UCSD-AML1 (cell line): ENCODE measurements at regions not wholly inside any gene's neighbourhood (a gene's known extent, or its start where the extent isn't known, plus 50 kb on each side); places are given as distances from the start of the nearest gene placed in this dataset.
"Not testable (repeated sequence)": the region's sequence is repeated elsewhere in the genome, so short reads cannot be mapped to it uniquely, and the experiment has no call there.

ENCODE experiments used
- DNase-seq: peaks from one replicate; lab custom pipeline; 2025; ENCODE audit not compliant: unreplicated experiment; lab: John Stamatoyannopoulos, UW

DNA sequence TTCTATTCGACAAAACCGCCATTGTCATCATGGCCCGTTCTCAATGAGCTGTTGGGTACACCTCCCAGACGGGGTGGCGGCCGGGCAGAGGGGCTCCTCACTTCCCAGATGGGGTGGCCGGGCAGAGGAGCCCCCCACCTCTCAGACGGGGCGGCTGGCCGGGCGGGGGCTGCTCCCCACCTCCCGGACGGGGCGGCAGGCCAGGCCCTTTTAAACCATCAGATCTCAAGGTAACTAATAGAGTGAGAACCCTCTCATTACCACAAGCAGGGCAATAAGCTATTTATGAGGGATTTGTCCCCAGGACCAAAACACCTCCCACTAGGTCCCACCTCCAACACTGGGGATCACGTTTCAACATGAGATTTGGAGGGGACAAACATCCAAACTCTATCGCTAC is 571.5 kb downstream of the INSC start:
- not testable (repeated sequence) for DNase-seq

GRCh38 chr11:15687342-15687741 is 572.6 kb downstream of the INSC start:
- DNase-seq: no peak

- DNase-seq: no peak
These were observed 573.6 kb downstream of the INSC start for GRCh38 chr11:15688351-15688792.

GRCh38 chr11:15690320-15690719 is 575.6 kb downstream of the INSC start:
- no peak for DNase-seq

GRCh38 chr11:15692739-15693138 is 578.0 kb downstream of the INSC start:
- DNase-seq: no peak

- DNase-seq: no peak
These were observed 580.5 kb downstream of the INSC start for GRCh38 chr11:15695096-15695721.

DNA sequence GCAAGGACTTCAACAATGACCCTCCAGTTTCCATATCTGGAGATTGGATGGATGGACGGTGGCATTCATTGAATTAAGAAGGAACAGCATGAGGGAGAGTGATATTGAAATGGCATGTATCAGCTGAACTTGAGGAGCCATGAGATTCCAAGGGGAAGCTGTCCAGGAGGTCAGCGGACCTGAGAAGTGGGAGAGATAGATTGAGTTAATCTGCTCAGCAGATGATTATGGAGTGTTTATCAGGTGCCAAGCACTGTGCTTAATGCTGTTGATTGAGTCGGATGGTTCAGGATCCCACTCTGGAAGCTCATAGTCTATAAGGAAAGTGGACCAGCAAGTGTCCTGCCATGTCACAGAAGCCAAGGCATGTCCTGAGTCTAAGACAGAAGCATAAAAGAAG is 581.3 kb downstream of the INSC start:
- DNase-seq: no peak

DNA sequence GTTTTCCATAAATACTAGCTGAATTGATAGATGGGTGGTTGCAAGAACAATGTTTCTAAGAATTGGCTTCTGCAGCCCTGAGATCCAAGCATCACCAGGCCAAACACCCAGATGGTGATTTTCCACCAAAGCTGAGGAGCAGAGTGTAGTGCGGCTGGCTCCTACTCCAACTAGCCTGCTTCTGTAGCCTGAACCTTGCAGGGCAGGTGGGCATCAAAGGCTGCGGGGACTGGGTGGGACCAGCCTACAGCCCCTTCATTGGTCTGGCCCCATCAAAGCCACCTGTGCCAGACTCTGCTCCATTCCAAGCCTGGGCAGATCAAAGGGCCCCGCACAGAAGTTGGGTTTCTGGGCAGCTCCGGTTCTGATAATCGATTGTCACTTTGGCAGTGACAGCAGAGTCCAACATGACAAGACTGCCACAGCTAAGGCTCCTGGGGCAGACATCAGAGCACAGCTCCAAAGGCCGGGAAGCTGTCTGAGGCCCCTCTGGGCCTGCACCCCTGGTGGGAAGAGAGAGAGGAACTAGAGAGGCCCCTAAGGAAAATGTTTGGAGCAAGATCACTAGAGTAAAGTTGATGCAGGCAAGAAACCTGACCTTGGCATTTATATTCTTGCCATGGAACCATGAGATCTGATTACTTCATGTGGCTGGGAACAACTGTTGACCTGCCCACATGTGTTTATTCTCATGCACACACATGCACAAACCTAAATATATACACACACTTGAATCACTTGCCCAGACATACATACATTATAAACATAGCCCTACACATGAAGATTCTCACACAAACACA is 582.9 kb downstream of the INSC start:
- no peak for DNase-seq

DNA sequence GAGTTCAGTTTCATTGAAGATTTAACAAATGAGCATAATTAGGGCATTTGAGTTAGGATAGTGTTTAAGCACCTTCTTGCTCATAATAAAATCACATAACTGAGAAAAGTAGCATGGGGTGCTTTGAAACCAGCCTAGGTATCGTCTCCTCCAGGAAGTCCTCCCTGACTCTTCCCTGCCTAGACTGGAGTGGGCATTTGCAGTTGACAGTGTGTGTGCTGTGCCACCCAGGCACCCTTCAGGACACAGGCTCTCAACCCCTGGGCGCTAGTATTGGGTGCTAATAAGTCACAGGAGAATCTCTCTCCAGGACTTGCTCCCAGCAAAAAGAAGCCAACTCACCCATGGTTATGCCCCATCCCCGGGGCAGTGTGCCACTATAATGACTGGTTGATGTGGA is 584.1 kb downstream of the INSC start:
- DNase-seq: no peak

DNA sequence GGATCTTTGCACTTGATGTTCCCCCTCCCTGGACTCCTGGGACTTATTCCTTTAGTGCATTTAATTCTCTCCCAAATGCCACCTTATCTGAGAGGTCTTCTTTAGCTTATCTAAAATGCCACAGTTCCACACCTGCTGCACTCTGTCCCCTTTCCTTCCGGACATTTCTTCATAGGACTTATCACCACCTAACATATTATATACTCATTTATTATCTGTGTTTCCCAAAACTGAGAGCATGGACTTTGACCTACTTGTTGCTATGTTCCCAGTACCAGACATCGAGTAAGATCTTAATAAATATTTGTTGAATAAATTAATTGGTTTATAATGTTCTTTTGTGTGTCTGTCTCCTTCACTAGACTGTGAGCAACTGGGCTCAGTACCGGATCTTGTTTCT is 585.3 kb downstream of the INSC start:
- no peak for DNase-seq

DNA sequence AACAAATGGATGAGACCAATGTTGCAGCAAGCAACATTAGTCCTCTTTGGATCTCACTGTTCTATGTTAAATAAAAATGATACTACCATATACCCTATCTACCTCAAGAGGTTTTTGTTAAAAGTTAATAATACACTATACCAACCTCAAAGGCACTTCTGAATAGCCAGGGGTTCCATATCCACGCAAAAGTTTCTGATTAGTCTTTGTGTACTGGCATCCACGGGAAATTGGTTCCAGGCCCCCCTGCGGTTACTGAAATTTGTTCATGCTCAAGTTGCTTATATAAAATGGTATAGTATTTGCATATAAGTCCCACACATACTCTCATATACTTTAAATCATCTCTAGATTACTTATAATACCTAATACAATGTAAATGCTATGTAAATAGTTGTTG is 585.7 kb downstream of the INSC start:
- DNase-seq: no peak

DNA sequence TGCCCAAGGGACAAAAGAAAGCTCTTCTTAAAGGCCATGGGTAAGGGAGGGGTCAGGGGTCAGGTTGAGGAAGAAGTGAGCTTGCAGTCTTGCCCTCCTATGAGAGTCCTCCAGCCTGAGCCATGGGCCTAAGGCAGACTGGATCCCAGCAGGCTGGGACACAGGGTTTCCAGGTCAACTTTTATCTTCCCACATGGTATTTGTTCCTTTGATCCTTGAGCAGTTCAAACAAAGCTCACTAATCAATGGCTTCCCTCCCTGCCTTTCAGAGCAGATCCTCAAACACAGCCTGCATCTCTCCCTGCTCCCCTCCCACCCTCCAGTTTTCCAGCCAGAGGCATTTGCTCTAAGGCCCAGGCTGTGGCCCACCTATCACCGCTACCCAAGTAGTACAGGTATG is 589.3 kb downstream of the INSC start:
- DNase-seq: no peak

- DNase-seq: no peak
These were observed 589.8 kb downstream of the INSC start for GRCh38 chr11:15704556-15704955.

- DNase-seq: no peak
These were observed 591.2 kb downstream of the INSC start for GRCh38 chr11:15705891-15706290.

DNA sequence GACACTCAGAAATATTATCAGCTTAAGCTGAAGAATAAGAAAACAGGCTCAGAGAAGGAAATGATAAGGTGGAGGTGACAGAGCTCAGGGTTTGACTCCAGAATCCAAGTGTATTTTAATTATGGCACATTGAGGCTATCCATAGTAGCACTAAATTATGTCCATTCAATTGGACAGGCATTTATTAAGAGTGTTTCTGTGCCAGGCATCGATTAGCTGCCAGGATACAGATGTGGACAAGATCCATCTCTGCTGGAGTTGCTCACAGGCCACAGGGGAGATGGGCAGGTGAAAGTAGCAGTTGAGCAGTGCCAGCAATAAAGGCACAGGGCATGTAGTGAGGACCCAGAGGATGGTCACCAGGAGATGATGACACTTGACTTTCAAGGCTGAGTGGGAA is 592.5 kb downstream of the INSC start:
- DNase-seq: no peak

- DNase-seq: no peak
These were observed 593.2 kb downstream of the INSC start for GRCh38 chr11:15707971-15708370.

- no peak for DNase-seq
These were observed 596.0 kb downstream of the INSC start for GRCh38 chr11:15710580-15711275.

- no peak for DNase-seq
These were observed 596.6 kb downstream of the INSC start for GRCh38 chr11:15711311-15711710.

GRCh38 chr11:15714641-15715399 is 600.1 kb downstream of the INSC start:
- no peak for DNase-seq

- no peak for DNase-seq
These were observed 601.8 kb downstream of the INSC start for GRCh38 chr11:15716550-15716949.

DNA sequence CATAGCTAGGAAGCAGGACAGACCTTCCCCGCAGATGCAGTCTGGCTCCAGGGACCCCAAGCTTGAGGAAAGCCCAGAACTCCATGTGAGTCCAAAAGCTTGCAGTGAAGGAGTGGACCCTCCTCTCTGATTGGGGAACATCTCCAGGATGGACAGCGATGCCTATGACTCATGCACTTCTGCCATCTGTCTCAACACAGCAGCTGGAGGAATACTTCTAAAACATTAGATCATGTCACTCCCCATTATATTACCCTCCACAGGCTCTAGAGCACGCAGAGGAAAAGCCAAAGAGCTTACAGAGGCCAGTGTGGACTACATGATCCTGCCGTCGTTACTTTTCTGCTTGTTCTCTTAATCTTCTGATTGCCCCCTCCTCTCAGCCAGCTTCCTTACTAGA is 605.7 kb downstream of the INSC start:
- DNase-seq: no peak
